GM18517 (cell line): ENCODE measurements at regions not wholly inside any gene's neighbourhood (a gene's known extent, or its start where the extent isn't known, plus 50 kb on each side); places are given as distances from the start of the nearest gene placed in this dataset.
"Not testable (repeated sequence)": the region's sequence is repeated elsewhere in the genome, so short reads cannot be mapped to it uniquely, and the experiment has no call there.

Source experiments
- ATAC-seq: cut with Tn5 transposase; IDR thresholded peaks from one replicate; pipeline ENCODE4 v1.9.1; 2021; ENCODE audit warnings: mild to moderate bottlenecking, moderate library complexity; ENCODE audit not compliant: unreplicated experiment

DNA sequence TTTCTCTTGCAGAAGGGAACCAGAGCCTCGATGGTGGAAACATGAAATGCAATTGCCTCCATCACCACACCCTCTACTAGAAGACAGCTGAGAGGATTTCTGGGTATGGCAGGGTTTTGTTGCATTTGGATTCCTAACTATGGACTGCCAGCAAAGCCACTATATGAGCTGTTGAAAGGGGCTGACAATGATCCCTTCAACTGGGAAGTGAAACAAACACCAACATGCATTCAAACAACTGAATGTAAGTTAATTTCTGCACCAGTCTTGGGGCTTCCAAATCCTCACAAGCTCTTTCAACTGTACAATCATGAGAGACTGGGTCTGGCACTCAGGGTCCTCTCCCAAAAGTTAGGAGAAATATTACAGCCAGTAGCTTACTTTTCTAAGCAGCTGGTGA, 116.7 kb upstream of the PLCL2 start:
- no peak for ATAC-seq

GRCh38 chr3:16768956-16769355, 115.8 kb upstream of the PLCL2 start:
- ATAC-seq, result no peak

GRCh38 chr3:16769525-16769924, 115.2 kb upstream of the PLCL2 start:
- no peak for ATAC-seq

DNA sequence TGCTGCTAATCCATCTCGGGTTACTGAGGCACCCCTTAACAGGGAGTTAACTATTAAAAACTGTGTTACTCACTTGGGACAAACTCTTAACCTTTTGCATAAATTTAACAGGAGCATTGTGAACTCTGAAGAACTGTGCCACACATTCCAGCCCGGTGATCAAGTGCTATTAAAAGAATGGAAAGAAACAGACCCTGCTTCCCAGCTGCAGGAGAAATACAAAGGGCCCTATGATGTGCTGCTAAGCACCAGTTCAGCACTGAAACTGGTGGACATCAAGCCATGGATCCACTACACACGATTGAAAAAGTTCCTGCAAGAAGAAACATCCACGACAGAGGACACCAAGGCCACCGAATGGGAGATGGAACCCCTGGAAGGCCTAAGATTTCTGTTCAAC, 114.7 kb upstream of the PLCL2 start:
- no peak for ATAC-seq

GRCh38 chr3:16770792-16771191, 114.0 kb upstream of the PLCL2 start:
- no peak for ATAC-seq

DNA sequence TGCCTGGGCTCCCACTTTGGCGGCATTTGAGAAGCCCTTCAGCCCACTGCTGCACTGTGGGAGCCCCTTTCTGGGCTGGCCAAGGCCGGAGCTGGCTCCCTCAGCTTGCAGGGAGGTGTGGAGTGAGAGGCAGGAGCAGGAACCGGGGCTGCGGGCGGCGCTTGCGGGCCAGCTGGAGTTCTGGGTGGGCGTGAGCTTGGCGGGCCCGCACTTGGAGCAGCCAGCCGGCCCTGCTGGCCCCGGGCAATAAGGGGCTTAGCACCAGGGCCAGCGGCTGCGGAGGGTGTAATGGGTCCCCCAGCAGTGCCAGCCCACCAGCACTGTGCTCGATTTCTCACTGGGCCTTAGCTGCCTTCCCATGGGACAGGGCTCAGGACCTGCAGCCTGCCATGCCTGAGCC, 111.2 kb upstream of the PLCL2 start:
- ATAC-seq, result not testable (repeated sequence)

DNA sequence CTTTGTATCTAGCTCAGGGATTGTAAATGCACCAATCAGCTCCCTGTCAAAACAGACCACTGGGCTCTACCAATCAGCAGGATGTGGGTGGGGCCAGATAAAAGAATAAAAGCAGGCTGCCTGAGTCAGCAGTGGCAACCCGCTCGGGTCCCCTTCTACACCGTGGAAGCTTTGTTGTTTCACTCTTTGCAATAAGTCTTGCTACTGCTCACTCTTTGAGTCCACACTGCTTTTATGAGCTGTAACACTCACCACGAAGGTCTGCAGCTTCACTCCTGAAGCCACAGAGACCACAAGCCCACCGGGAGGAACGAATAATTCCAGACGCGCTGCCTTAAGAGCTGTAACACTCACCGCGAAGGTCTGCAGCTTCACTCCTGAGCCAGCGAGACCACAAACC, 110.2 kb upstream of the PLCL2 start:
- not testable (repeated sequence) for ATAC-seq

DNA sequence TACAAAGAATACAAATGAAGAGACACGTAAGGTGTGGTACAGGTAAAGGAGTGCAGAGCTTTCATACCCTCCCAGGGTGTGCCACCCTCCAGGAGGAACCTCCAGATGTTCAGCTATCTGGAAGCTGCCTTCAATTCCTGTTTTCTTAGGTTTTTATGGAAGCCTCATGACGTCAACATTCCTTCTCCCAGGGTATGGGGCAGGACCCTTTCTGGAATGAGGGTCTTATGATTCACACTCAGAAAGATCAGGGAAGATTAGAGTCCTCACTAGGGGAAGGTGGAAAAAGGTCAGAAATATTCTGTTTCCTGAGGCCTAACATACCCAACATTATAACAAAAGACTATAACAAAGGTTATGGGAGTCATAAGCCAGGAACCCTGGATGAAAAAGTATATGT, 99.8 kb upstream of the PLCL2 start:
- ATAC-seq, result no peak

DNA sequence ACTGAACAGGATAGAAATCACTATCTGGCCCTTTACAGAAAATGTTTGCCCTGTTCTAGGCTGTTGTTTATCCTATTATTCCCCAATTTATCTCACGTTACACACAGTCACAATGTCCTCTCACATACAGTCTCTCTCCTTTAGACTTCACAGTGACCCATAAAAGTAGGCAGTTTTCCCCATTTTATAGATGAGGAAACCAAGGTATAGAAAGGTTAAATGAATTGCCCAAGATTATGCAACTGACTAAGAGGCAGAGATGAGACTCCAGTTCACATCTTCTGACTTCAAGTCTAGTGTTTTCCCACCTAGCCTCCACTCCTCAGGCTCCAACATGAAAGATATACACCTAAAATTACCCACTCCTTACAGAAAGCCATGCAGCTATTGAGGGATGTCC, 99.3 kb upstream of the PLCL2 start:
- no peak for ATAC-seq

DNA sequence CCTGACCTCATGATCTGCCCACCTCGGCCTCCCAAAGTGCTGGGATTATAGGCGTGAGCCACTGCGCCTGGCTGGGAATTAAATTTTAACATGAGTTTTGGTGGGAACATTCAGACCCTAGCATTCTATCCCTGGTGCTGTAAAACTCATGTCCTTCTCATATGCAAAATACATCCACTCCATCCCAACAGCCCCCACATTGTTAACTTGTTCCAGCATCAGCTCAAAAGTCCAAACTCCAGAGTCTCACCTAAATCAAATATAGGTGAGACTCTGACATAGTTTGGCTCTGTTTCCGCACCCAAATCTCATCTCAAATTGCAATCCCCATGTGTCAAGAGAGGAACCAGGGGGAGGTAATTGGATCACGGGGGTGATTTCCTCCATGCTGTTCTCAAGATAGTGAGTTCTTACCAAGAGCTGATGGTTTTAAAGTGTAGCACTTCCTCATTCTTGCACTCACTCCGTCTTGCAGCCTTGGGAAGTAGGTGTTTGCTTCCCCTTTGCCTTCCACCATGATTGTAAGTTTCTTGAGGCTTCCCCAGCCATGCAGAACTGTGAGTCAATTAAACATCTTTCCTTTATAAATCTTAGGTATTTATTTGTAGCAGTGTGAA, 96.2 kb upstream of the PLCL2 start:
- ATAC-seq, result no peak

DNA sequence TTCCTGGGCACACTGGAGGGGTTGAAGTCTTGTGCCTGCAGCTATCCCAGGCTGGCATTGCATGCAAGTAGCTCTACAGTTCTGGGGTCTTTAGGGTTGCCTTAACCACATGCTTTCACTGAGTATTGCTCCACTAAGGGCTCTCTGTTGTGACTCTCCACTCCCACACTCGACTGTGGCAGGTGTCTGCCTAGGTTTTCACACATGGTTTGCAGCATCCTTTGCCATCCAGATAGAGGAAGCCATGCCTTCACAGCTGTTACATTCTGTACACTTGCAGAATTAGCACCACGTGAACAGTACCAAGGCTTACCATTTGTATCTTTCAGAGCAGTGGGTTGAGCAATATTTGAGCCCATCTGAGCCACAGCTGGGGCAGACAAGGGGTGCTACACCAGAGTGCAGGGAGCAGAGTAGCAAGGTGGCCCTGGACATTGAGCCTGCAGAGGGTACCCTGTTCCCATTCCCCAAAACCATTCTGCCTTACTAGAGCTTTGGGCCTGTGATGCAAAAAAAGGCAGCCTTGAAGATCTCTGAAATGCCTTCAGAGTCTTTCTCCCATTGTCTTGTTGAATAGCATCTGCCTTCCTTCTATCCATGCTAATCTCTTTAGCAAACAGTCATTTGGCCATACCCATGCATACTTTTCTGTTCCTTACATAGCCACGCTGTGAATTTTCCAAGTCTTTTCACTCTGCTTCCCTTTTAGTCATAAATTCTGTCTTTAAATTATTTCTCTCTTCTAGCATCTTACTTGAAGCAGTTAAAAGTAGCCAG, 95.2 kb upstream of the PLCL2 start:
- no peak for ATAC-seq

DNA sequence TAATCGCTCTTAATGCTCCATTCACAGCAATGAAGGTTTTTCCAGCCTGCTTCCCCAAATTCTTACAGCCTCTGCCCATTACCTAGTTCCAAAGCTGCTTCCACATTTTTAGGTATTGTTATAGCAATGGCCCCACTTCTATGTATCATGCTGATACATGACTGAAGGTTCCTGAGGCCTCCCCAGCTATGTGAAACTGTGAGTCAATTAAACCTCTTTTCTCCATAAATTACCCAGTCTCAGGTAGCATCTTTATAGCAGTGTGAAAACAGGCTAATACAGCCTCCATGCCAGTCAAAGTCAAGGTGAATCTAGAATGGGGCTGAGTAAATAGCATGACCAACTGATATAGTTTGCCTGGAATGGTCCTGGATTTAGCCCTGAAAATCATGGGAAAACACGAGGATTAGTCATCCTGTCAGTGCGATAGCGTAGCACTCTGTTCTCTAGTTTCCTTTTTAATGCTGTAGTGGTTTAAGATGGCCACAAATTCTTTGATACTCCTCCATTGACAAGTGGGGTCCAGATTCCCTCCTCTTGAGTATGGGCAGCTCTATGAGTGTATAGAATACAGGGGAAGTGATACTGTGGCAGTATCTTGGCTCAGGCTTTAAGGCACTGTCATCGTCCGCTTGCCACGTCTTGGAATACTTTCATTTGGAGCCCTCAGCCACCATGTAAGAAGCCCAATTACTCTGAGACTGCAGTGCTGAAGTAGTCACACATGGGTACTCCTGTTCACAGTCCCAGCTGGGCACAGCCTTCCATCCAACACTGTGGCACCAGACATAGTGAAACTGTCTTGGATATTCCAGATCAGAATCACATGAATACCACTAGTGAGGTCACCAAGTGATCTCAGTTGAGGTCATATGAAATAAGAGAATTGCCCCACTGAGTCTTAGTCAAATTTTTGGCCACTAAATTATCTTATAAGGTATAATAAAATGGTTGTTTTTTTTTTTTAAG, 94.0 kb upstream of the PLCL2 start:
- no peak for ATAC-seq

DNA sequence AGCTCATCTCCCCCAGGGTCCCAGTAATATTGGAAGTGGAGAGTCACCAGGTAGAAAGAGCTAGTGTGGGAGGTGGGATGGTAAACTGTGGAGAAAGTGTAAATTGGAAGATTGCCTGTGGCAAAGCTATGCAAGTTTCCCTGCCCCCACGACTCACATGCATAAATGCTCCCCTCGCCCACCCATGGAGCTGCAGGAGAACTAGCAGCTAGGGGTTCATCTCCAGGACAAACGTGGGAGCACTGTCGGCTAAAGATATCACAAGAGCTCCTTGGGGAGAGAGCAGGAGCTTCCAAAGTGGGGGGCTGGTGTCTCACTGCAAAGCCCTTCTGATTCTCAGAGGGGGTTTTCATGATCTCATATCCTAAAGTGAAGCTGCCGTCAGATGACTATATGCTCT, 91.4 kb upstream of the PLCL2 start:
- no peak for ATAC-seq

DNA sequence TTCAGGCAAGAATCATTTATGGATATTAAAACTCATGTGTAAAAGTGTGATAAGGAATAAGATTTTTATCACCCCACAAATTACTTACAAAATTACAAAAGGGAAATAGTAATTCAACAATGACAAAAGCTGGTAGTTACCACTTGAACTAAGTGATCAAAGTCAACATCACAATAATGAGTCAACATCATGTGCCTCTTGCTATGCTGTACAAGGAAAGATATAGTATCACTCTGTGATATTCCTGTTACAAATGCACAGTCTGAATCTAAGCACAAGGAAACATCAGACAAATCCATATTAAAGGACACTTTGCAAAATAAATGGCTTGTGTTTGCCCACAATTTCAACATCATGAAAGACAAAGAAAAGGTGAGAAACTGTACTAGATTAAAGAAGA, 90.5 kb upstream of the PLCL2 start:
- ATAC-seq, result no peak

- ATAC-seq, result no peak
Measured at GRCh38 chr3:16795581-16795980, 89.2 kb upstream of the PLCL2 start.

DNA sequence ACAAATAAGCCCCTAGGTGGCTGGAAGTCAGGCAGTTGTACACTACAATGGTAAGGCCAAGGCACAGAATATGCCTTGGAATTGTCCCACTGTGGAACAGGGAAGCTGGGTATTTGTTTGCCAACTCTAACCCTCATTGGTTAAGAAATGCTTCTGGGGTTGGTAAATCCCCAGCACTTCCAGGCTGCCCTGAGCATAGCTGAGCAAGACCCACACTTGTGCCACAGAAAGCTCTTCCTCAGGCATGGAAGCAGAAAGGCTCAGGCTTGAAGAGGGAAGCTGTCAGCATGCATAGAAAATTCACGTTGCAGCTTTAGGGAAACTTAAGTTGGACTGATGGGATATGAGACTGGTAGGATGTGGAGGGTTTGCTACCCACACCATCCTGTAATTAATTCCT, 86.9 kb upstream of the PLCL2 start:
- ATAC-seq, result no peak

GRCh38 chr3:16798738-16799137, 86.0 kb upstream of the PLCL2 start:
- ATAC-seq, result no peak

- no peak for ATAC-seq
Measured at GRCh38 chr3:16800361-16800760, 84.4 kb upstream of the PLCL2 start.

- no peak for ATAC-seq
Measured at GRCh38 chr3:16801223-16801622, 83.5 kb upstream of the PLCL2 start.

DNA sequence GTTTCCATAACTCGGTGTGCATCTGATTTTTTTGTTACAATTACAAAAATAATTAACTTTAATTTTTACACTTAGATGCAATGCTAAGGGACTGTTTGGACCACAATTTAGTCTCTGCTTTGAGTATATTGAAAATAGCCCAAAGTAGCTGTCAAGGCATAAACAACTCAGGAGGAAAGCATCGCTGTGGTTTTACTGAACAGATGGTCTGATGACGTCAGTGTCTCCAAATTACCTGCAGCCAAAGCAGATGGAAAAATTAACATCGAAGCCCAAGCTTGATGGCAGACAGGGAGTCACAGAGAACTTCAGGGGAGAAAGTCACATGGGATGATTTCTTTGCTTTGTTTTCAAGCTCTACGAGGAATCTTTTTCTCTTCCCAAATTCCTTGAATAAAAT, 83.1 kb upstream of the PLCL2 start:
- no peak for ATAC-seq

DNA sequence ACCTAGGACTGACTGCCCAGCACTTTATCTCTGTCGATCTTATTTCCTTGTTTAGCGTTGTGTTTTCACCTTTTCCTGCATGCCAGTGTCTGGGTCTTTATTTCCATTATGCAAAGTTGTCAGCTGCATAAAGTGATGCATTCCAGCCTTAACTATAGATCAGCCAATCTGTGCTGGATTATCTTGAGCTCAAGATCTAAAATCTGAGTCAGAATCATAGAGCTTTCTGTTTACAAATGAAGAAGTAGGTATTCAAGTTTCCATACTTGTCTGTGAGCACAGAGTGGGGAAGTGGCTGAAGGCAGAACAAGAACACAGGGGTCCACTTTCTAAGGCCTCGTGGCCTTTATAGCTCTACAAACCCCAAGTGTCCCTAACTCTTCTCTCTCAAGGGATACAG, 82.4 kb upstream of the PLCL2 start:
- peak; percentile 73 for ATAC-seq

GRCh38 chr3:16803019-16803418, 81.7 kb upstream of the PLCL2 start:
- ATAC-seq, result no peak
